Natural killer cell (primary cell): ENCODE measurements at regions not wholly inside any gene's neighbourhood (a gene's known extent, or its start where the extent isn't known, plus 50 kb on each side); places are given as distances from the start of the nearest gene placed in this dataset.
"Not testable (repeated sequence)": the region's sequence is repeated elsewhere in the genome, so short reads cannot be mapped to it uniquely, and the experiment has no call there.

Experiments
- ATAC-seq, 3 donors: fragments of 150-1000 bp in 2 of 3; fragments of 200-7000 bp in 1 of 3; cut with Tn5 transposase; 1 replicate in 1 of 3; 2 replicates in 2 of 3; pipeline ENCODE4 v1.10.0; 2021; ENCODE audit warnings: mild to moderate bottlenecking in 2 of 3, moderate library complexity in 2 of 3
- DNase-seq, 2 donors: peaks; one replicate each; pipeline versions ENCODE4 v3.0.0 to v3.0.0-alpha.2; 2013 to 2021; ENCODE audit warnings: mixed read lengths in 1 of 2
- H3K27ac ChIP-seq: one replicate; pipeline ENCODE4 v1.5.1; 2013; ENCODE audit warnings: mild to moderate bottlenecking, low read length
- H3K27me3 ChIP-seq: one replicate; pipeline ENCODE4 v1.6.1; 2013; ENCODE audit warnings: low read length; ENCODE audit not compliant: control insufficient read depth, insufficient read depth
- H3K36me3 ChIP-seq: one replicate; pipeline ENCODE4 v1.6.1; 2013; ENCODE audit warnings: low read length; ENCODE audit not compliant: control insufficient read depth, insufficient read depth
- H3K4me1 ChIP-seq: one replicate; pipeline ENCODE4 v1.6.1; 2013; ENCODE audit warnings: low read length; ENCODE audit not compliant: control insufficient read depth, insufficient read depth
- H3K4me3 ChIP-seq: one replicate; pipeline ENCODE4 v1.5.1; 2013; ENCODE audit warnings: low read length
- H3K9me3 ChIP-seq: one replicate; pipeline ENCODE4 v1.6.1; 2013; ENCODE audit warnings: low read length; ENCODE audit not compliant: control insufficient read depth, insufficient read depth
- H3K27ac Mint-ChIP-seq, 2 donors: one replicate each; pipeline ENCODE4 v1.8.0; 2022; ENCODE audit warnings: mild to moderate bottlenecking in 2 of 2, mixed read lengths in 2 of 2, moderate library complexity in 1 of 2
- H3K27me3 Mint-ChIP-seq, 2 donors: one replicate each; pipeline ENCODE4 v1.8.0; 2022; ENCODE audit warnings: low read depth in 2 of 2, mixed read lengths in 2 of 2
- H3K36me3 Mint-ChIP-seq: one replicate; pipeline ENCODE4 v1.8.0; 2022; ENCODE audit warnings: mixed read lengths
- H3K4me1 Mint-ChIP-seq, 2 donors: one replicate each; pipeline ENCODE4 v1.8.0; 2022; ENCODE audit warnings: mixed read lengths in 2 of 2
- H3K4me3 Mint-ChIP-seq: one replicate; pipeline ENCODE4 v1.8.0; 2022; ENCODE audit warnings: mild to moderate bottlenecking, moderate library complexity, mixed read lengths
- H3K9me3 Mint-ChIP-seq, 2 donors: one replicate each; pipeline ENCODE4 v1.8.0; 2022; ENCODE audit warnings: mixed read lengths in 2 of 2
- WGBS: methylation state at CpG from one replicate; pipeline ENCODE4 v1.1.7; 2013; ENCODE audit warnings: missing lambda C conversion rate; ENCODE audit not compliant: insufficient coverage; 5-methylcytosine and 5-hydroxymethylcytosine counted together
- intact Hi-C: fragments of 100-400 bp; cut with micrococcal nuclease; formaldehyde crosslinking; loops from one replicate; pipeline ENCODE4 v1.14.2; 2022
- TF ChIP-seq, protein P1 (sequence below): fragments of 200-600 bp; IDR thresholded peaks from one replicate; pipeline ENCODE4 v1.8.0; 2022; ENCODE audit warnings: antibody characterized with exemption

DNA sequence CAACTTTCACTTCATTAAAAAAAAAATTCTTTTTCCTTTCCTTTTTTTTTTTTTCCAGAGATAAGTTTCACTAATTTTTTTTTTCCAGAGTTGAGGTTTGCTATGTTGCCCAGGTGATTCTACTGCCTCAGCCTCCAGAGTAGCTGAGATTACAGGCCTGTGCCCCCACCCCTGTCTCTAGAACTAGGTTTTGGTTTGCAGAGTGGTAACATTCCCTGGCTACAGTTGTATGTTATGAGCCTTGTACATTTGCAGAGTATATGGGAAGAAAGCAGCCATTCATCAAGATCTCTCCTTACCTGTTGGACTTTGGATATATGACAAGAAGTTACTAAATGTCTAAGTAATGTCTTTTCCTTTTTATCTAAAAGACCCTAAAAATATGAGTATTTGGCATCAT is 298.4 kb downstream of the MYCN start:
- intact Hi-C loops, result no loop called here

GRCh38 chr2:16238001-16238761 is 297.8 kb downstream of the MYCN start:
- H3K4me3 Mint-ChIP-seq, result no peak overlapping the region

More for the DNA sequence above, 298.4 kb downstream of the MYCN start:
- no peak overlapping the region for H3K27ac Mint-ChIP-seq
- Histone ChIP-seq H3K27ac (no peak overlapping the region), H3K4me1 (no peaks in the 10 kb centered on the region), H3K9me3 (no peaks in the 10 kb centered on the region), H3K4me3 (no peak overlapping the region), H3K36me3 (no peaks in the 10 kb centered on the region), H3K27me3 (no peaks in the 10 kb centered on the region)
- ATAC-seq, result no peak
- peaks cover 0 to 3% of the 10 kb centered on the region in 2 donors for H3K27me3 Mint-ChIP-seq
- H3K4me3 Mint-ChIP-seq, result no peak overlapping the region
- peaks cover 0 to 2% of the 10 kb centered on the region in 2 donors for H3K9me3 Mint-ChIP-seq
- TF ChIP-seq, protein P1, sequence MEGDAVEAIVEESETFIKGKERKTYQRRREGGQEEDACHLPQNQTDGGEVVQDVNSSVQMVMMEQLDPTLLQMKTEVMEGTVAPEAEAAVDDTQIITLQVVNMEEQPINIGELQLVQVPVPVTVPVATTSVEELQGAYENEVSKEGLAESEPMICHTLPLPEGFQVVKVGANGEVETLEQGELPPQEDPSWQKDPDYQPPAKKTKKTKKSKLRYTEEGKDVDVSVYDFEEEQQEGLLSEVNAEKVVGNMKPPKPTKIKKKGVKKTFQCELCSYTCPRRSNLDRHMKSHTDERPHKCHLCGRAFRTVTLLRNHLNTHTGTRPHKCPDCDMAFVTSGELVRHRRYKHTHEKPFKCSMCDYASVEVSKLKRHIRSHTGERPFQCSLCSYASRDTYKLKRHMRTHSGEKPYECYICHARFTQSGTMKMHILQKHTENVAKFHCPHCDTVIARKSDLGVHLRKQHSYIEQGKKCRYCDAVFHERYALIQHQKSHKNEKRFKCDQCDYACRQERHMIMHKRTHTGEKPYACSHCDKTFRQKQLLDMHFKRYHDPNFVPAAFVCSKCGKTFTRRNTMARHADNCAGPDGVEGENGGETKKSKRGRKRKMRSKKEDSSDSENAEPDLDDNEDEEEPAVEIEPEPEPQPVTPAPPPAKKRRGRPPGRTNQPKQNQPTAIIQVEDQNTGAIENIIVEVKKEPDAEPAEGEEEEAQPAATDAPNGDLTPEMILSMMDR, result no peak
- H3K36me3 Mint-ChIP-seq, result no peaks in the 10 kb centered on the region
- no peak for DNase-seq
- H3K4me1 Mint-ChIP-seq, result no peaks in the 10 kb centered on the region

DNA sequence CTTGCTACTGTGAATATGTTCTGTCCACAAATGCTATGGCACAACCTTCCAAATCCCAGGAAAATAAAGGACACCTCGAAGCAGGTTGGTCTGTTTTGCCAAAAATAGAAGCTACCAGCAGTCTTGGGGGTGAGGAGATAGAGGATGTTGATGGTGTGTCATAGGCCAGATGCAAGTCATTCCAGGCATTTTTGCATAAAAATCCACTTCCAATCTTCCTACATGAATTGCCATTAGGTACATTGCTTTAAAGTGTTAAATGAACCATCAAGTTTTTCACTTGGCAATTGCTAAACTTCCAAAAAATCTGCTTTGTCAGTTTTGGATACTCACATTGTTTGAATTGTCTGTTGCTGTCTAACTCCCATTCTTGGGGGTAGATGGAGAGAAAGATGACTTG is 295.4 kb downstream of the MYCN start:
- TF ChIP-seq, protein P1, result no peak
- Mint-ChIP-seq H3K27me3 (peaks cover 0 to 3% of the 10 kb centered on the region in 2 donors), H3K4me1 (no peaks in the 10 kb centered on the region), H3K36me3 (no peaks in the 10 kb centered on the region), H3K27ac (no peak overlapping the region), H3K9me3 (peaks cover 0 to 2% of the 10 kb centered on the region in 2 donors), H3K4me3 (no peak overlapping the region)
- 63% methylated on average over 1 of the region's 1 CpG for WGBS
- intact Hi-C loops, result no loop called here
- Histone ChIP-seq H3K36me3 (no peaks in the 10 kb centered on the region), H3K4me3 (no peak overlapping the region), H3K27ac (no peak overlapping the region), H3K9me3 (no peaks in the 10 kb centered on the region), H3K27me3 (no peaks in the 10 kb centered on the region), H3K4me1 (no peaks in the 10 kb centered on the region)
- ATAC-seq (no peak), DNase-seq (no peak)

More at GRCh38 chr2:16238001-16238761, 297.8 kb downstream of the MYCN start:
- TF ChIP-seq, protein P1, result no peak
- Histone ChIP-seq H3K27me3 (no peaks in the 10 kb centered on the region), H3K4me3 (no peak overlapping the region), H3K4me1 (no peaks in the 10 kb centered on the region), H3K27ac (no peak overlapping the region), H3K9me3 (no peaks in the 10 kb centered on the region), H3K36me3 (no peaks in the 10 kb centered on the region)
- intact Hi-C loops, result no loop called here
- Mint-ChIP-seq H3K27me3 (peaks cover 0 to 3% of the 10 kb centered on the region in 2 donors), H3K36me3 (no peaks in the 10 kb centered on the region), H3K27ac (no peak overlapping the region), H3K9me3 (peaks cover 0 to 2% of the 10 kb centered on the region in 2 donors), H3K4me1 (no peaks in the 10 kb centered on the region)
- DNase-seq (no peak), ATAC-seq (no peak)
- 94% methylated on average over 10 of the region's 10 CpGs for WGBS

DNA sequence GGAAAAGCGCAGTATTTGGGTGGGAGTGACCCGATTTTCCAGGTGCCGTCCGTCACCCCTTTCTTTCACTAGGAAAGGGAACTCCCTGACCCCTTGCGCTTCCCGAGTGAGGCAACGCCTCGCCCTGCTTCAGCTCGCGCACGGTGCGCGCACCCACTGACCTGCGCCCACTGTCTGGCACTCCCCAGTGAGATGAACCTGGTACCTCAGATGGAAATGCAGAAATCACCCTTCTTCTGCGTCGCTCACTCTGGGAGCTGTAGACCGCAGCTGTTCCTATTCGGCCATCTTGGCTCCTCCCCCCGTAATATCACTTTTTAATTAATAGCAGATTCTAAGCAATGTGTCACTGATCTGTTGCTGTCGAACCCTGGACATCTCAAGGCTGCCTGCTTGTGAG is 294.9 kb downstream of the MYCN start:
- DNase-seq, ATAC-seq, H3K27ac Mint-ChIP-seq, H3K4me1 Mint-ChIP-seq, H3K9me3 Mint-ChIP-seq, H3K27me3 Mint-ChIP-seq, H3K27ac ChIP-seq, H3K36me3 ChIP-seq, intact Hi-C loops, H3K4me3 Mint-ChIP-seq, H3K4me1 ChIP-seq, H3K36me3 Mint-ChIP-seq, H3K4me3 ChIP-seq, H3K9me3 ChIP-seq, H3K27me3 ChIP-seq: not testable (repeated sequence)
- WGBS, result 93% methylated on average over 20 of the region's 20 CpGs
